Right lobe of liver (tissue), 4 donors: ENCODE measurements at regions not wholly inside any gene's neighbourhood (a gene's known extent, or its start where the extent isn't known, plus 50 kb on each side); places are given as distances from the start of the nearest gene placed in this dataset.

Experiments
- CTCF ChIP-seq, 4 donors: fragments of 200-600 bp in 3 of 4; fragments of 450-650 bp in 1 of 4; IDR thresholded peaks; one replicate each; pipeline versions ENCODE4 v1.5.1 to v1.8.0; 2016 to 2022; ENCODE audit warnings: antibody characterized with exemption in 4 of 4, mild to moderate bottlenecking in 2 of 4
- POLR2A ChIP-seq: fragments of 450-650 bp; IDR thresholded peaks from one replicate; pipeline ENCODE4 v1.6.1; 2017; ENCODE audit warnings: antibody characterized with exemption, mild to moderate bottlenecking
- donor health status: DM: no; HTN: no; CAD: no.
- donor health status: DM: no; HTN: no; CAD: no.
- donor health status: DM: no; HTN: yes; CAD: no.

GRCh38 chr7:13560441-13560840, 429.0 kb downstream of the ETV1 start:
- TF ChIP-seq CTCF (IDR thresholded peaks at IDR 0.05) (no peak), POLR2A (no peak)
